Naive thymus-derived CD8-positive, alpha-beta T cell (primary cell): ENCODE measurements at regions not wholly inside any gene's neighbourhood (a gene's known extent, or its start where the extent isn't known, plus 50 kb on each side); places are given as distances from the start of the nearest gene placed in this dataset.
A peak's percentile ranks its signal among the peaks of the same experiment; 100 is the strongest.

Experiments used
- ATAC-seq, 2 donors: fragments of 150-1000 bp; cut with Tn5 transposase in 1 of 2; sonication (Bioruptor Pico), chemical (Tn5 transposase) in 1 of 2; 1 replicate in 1 of 2; 2 replicates in 1 of 2; pipeline ENCODE4 v1.10.0; 2021; ENCODE audit warnings: mild to moderate bottlenecking in 2 of 2, moderate library complexity in 2 of 2
- POLR2A ChIA-PET: fragments of 350-600 bp; sonication (Branson Sonifier 250); formaldehyde crosslinking; loops from one replicate; lab custom pipeline; 2021; ENCODE audit warnings: antibody characterized with exemption; lab: Charles Lee
- DNase-seq, 10 donors: peaks; one replicate each; pipeline versions ENCODE4 v3.0.0 to v3.0.0-alpha.2; 2020 to 2022
- H3K27ac Mint-ChIP-seq, 10 donors: one replicate each; pipeline ENCODE4 v1.8.0; 2020 to 2022; ENCODE audit warnings: mild to moderate bottlenecking in 10 of 10, mixed read lengths in 10 of 10, moderate library complexity in 4 of 10, inconsistent platforms in 1 of 10
- H3K27me3 Mint-ChIP-seq, 5 donors: one replicate each; pipeline ENCODE4 v1.8.0; 2021 to 2022; ENCODE audit warnings: mixed read lengths in 5 of 5
- H3K36me3 Mint-ChIP-seq, 3 donors: one replicate each; pipeline ENCODE4 v1.8.0; 2020 to 2022; ENCODE audit warnings: mixed read lengths in 3 of 3, mild to moderate bottlenecking in 2 of 3, inconsistent platforms in 1 of 3
- H3K4me1 Mint-ChIP-seq, 4 donors: one replicate each; pipeline ENCODE4 v1.8.0; 2021 to 2022; ENCODE audit warnings: mixed read lengths in 4 of 4
- H3K4me3 Mint-ChIP-seq, 10 donors: one replicate each; pipeline ENCODE4 v1.8.0; 2020 to 2022; ENCODE audit warnings: mild to moderate bottlenecking in 10 of 10, mixed read lengths in 10 of 10, moderate library complexity in 6 of 10, inconsistent platforms in 1 of 10
- H3K9me3 Mint-ChIP-seq, 9 donors: one replicate each; pipeline ENCODE4 v1.8.0; 2020 to 2022; ENCODE audit warnings: mixed read lengths in 9 of 9, mild to moderate bottlenecking in 3 of 9, inconsistent platforms in 1 of 9, moderate library complexity in 1 of 9

DNA sequence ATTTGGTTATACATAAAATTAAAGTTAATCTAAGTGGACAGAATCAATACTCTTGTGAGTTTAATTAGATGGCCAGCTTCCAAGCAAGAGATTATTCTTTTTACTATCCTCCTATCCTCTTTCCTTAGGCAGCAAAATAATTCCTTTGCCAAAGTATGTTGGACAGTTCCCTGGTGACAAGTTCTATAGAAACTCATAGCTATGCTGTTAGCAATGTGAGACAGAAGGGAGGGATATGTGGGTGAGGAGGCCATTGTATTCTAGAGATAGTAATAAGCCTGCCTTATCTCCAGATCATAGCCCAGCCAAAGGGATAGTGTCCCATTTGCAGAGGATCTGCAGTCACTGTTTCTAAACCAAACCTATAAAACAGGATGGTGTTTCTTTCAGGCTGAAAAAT lies 181.6 kb upstream of the HDAC9 start:
- POLR2A ChIA-PET = no interaction called here
- no peak overlapping the region for H3K4me3 Mint-ChIP-seq
- H3K9me3 Mint-ChIP-seq = no peaks in the 10 kb centered on the region
- DNase-seq (no peak), ATAC-seq (no peak)
- H3K4me1 Mint-ChIP-seq = peaks cover 0 to 38% (median under 1%) of the 10 kb centered on the region in 4 donors
- no peaks in the 10 kb centered on the region for H3K27me3 Mint-ChIP-seq
- no peaks in the 10 kb centered on the region for H3K36me3 Mint-ChIP-seq
- no peak overlapping the region for H3K27ac Mint-ChIP-seq

DNA sequence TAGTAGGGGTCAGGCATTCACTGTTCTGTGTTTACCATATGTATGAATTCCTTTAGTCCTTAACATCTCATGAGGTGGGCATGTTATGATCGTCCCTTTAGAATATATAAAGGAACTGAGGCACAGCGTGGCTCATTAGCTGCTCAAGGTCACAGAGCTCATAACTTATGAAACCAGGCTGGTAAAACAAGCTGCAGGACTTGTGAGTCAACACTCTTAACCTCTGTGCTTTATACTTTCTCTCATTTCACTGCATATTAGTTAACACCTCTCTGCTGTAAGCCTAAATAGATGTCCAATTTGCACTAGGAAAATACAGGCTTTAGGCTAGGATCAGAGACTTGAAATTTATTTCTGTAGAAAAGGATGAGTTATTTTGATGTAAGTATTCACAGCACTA lies 180.3 kb upstream of the HDAC9 start:
- no peaks in the 10 kb centered on the region for H3K9me3 Mint-ChIP-seq
- no peak for ATAC-seq
- peaks cover 0 to 44% (median under 1%) of the 10 kb centered on the region in 4 donors for H3K4me1 Mint-ChIP-seq
- no peak overlapping the region for H3K27ac Mint-ChIP-seq
- H3K4me3 Mint-ChIP-seq = no peak overlapping the region
- H3K27me3 Mint-ChIP-seq = no peaks in the 10 kb centered on the region
- no peaks in the 10 kb centered on the region for H3K36me3 Mint-ChIP-seq
- no peak for DNase-seq
- POLR2A ChIA-PET = no interaction called here

GRCh38 chr7:18317941-18318340 lies 177.6 kb upstream of the HDAC9 start:
- DNase-seq = no peak

DNA sequence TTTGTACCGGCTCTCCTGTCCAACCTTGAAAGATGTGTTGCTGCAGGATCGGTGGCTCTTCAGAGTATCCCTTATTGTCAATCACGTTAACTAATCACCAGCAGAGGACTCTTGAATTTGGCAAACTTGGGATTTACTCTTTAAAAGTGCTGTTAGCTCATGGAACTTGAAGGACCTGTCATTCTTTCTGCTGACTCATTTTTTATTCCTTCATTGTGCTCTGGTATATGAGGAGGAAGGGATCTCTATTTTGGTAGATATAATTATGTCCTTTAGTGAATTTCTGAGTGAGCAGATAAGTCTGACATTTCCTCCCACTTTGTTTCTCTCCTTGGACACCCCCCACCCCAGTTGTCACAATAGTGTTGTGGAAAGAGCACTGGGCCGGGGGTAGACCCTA lies 175.1 kb upstream of the HDAC9 start:
- H3K4me3 Mint-ChIP-seq = no peak overlapping the region
- H3K9me3 Mint-ChIP-seq = no peaks in the 10 kb centered on the region
- POLR2A ChIA-PET = no interaction called here
- H3K27me3 Mint-ChIP-seq = no peaks in the 10 kb centered on the region
- peaks cover 0 to 32% (median 0%) of the 10 kb centered on the region in 4 donors for H3K4me1 Mint-ChIP-seq
- DNase-seq = no peak
- no peak overlapping the region for H3K27ac Mint-ChIP-seq
- H3K36me3 Mint-ChIP-seq = no peaks in the 10 kb centered on the region
- ATAC-seq = no peak

More at GRCh38 chr7:18317941-18318340, 177.6 kb upstream of the HDAC9 start:
- no peak for ATAC-seq
- no peaks in the 10 kb centered on the region for H3K27me3 Mint-ChIP-seq
- H3K36me3 Mint-ChIP-seq = no peaks in the 10 kb centered on the region
- POLR2A ChIA-PET = no interaction called here
- H3K27ac Mint-ChIP-seq = no peak overlapping the region
- H3K4me3 Mint-ChIP-seq = no peak overlapping the region
- no peaks in the 10 kb centered on the region for H3K9me3 Mint-ChIP-seq
- H3K4me1 Mint-ChIP-seq = peaks cover 0 to 39% (median 0%) of the 10 kb centered on the region in 4 donors

DNA sequence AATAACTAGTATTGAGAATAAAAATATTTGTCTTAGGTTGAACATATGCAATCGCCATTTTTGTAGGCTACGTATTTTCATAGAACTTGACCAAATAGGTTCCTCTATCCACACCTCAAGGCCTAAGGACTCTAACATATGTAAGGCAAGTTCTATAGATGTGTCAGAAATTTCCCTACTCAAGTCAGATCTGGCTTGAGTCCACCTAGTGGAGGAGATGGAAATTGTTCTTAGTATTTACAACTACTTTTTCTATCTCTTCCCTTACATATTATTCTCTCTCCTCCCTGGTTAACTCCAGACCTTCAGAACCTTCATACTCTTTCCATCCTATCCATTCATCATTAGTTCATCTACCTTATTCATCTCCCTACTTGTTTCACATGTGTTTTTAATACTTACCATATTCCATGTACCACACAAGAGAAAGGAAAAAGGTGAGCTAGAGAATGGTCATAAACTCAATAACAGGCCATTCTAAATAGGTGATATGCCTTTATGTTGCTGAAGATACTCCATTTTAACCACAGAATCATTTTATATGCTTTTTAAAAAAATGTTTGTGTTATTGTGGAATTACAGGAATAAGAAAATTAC lies 174.5 kb upstream of the HDAC9 start:
- ATAC-seq (peak in 1 of 2 donors; percentile 35), DNase-seq (peak in 3 of 10 donors; percentile 6 to 22 (median 10))
- Mint-ChIP-seq H3K27ac (no peak overlapping the region), H3K9me3 (no peaks in the 10 kb centered on the region), H3K36me3 (no peaks in the 10 kb centered on the region), H3K27me3 (no peaks in the 10 kb centered on the region), H3K4me1 (peaks cover 0 to 26% (median 0%) of the 10 kb centered on the region in 4 donors), H3K4me3 (no peak overlapping the region)
- POLR2A ChIA-PET = no interaction called here

GRCh38 chr7:18330548-18330947 lies 165.0 kb upstream of the HDAC9 start:
- H3K9me3 Mint-ChIP-seq = no peaks in the 10 kb centered on the region
- H3K4me3 Mint-ChIP-seq = peak overlapping the region in 1 of 10 donors; percentile 55
- H3K27me3 Mint-ChIP-seq = peaks cover 0 to 4% (median 2%) of the 10 kb centered on the region in 5 donors
- no peaks in the 10 kb centered on the region for H3K36me3 Mint-ChIP-seq
- peak overlapping the region in 2 of 10 donors; percentile 1 to 46 for H3K27ac Mint-ChIP-seq
- POLR2A ChIA-PET = no interaction called here
- peaks cover 0 to 32% (median 0%) of the 10 kb centered on the region in 4 donors for H3K4me1 Mint-ChIP-seq
- ATAC-seq (no peak), DNase-seq (no peak)

DNA sequence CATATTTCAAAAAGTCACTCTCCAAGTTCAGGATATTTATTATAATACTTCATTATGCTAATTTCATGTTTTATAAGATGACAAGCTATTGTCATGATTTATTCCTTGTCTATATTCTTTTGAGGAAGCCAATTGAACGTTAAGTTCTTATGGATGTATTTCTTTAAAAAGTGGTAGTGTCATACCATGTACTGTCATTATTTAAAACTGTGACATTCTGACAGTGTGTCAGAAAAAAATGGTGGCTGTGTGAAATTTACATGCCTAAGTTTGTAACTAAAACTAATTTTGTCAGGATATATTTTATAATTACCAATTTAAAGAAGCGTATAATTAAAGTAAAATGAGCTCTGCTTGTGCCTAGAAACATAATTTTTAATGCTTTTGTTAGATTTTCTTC lies 158.9 kb upstream of the HDAC9 start:
- no peak overlapping the region for H3K4me3 Mint-ChIP-seq
- POLR2A ChIA-PET = no interaction called here
- H3K9me3 Mint-ChIP-seq = peaks cover 0 to 18% (median 2%) of the 10 kb centered on the region in 9 donors
- no peak overlapping the region for H3K27ac Mint-ChIP-seq
- H3K36me3 Mint-ChIP-seq = peaks cover 0 to 13% (median 5%) of the 10 kb centered on the region in 3 donors
- peaks cover 0 to 36% (median 0%) of the 10 kb centered on the region in 4 donors for H3K4me1 Mint-ChIP-seq
- peaks cover 0 to 6% (median 0%) of the 10 kb centered on the region in 5 donors for H3K27me3 Mint-ChIP-seq
- ATAC-seq (no peak), DNase-seq (no peak)

DNA sequence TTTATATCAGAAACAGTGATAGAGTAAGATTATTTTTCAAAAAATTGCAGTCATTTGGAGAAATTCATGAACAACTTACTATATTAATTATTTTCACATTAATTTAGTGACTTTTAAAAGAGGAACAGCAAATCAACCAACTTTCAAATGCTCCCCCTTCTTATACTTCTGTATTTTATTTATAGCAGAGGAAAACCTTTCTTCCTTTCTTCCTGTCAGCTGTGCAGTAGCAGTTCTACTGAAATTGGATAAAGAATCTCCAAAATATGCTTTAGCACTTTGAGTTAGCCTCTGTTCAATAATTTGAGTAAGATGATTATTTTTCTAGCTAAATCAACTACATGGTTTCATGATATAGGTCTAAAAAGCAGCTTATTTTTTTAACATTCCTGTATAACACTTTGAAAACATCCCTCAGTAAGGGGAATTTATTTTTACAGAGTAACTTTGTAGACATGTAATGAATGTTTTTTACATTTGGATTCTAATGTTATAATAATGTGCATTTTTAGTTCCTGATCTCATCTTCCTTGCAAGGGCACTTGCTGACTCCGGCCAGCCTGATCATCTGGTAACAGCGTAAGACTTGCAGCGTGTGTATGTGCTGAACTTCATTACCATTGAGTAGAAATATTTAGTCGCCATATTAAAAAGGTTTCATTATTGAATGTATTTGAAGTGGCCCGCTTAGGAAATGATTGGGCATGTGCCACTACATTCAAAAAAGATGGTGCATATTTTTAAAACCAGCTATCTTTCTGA lies 158.3 kb upstream of the HDAC9 start:
- ATAC-seq (no peak), DNase-seq (no peak)
- no peak overlapping the region for H3K27ac Mint-ChIP-seq
- POLR2A ChIA-PET = no interaction called here
- peaks cover 0 to 24% (median 2%) of the 10 kb centered on the region in 9 donors for H3K9me3 Mint-ChIP-seq
- H3K4me3 Mint-ChIP-seq = peak overlapping the region in 1 of 10 donors; percentile 33
- peaks cover 0 to 9% (median 0%) of the 10 kb centered on the region in 5 donors for H3K27me3 Mint-ChIP-seq
- H3K36me3 Mint-ChIP-seq = peaks cover 0 to 19% (median 5%) of the 10 kb centered on the region in 3 donors
- H3K4me1 Mint-ChIP-seq = peaks cover 0 to 39% (median 0%) of the 10 kb centered on the region in 4 donors

DNA sequence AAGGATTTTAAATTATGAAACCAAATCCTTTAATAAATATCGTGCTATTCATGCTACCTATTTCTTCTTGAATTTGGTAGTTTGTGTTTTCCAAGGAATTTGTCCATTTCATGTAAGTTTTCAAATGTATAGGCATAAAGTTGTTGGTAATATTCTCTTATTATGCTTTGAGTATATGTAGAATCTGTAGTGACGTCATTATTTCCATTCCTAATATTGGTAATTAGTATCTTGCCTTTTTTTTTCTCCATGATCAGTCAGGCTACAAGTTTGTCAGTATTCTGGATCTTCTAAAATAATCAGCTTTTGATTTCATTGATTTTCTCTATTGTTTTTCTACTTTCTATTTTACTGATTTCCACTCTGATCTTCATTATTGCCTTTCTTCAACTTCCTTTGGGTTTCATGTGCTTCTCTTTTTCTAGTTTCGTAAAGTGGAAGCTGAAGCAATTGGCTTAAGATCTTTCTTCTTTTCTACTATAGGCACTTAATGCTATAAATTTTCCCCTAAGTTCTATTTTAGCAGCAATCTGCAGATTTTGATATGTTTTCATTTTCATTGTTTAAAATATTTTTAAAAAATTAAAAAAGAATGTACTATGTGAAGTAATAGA lies 156.5 kb upstream of the HDAC9 start:
- Mint-ChIP-seq H3K27me3 (peaks cover 0 to 10% (median 0%) of the 10 kb centered on the region in 5 donors), H3K9me3 (peaks cover 0 to 24% (median 2%) of the 10 kb centered on the region in 9 donors), H3K27ac (peak overlapping the region in 2 of 10 donors; percentile 17 to 23), H3K4me3 (no peak overlapping the region), H3K36me3 (peaks cover 0 to 20% (median 5%) of the 10 kb centered on the region in 3 donors), H3K4me1 (peaks cover 0 to 39% (median 0%) of the 10 kb centered on the region in 4 donors)
- POLR2A ChIA-PET = no interaction called here
- DNase-seq = no peak
- ATAC-seq = no peak

DNA sequence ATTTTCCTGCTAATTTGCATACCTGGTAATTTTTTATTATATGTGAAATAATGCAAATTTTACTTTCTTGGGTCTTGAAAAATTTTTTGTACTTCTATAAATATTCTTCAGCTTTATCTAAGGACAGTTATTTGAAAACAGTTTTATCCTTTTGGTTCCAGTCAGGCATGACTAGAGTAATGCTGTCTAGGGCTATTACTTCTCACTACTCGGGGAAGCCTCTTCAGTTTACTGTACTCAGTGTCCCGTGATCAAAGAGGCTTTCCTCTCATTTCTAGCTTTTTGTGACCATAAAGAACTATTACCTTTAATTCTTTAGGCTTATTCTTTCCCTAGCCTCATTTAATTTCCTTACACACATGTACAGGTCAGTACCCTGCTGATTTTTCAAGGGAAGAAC lies 153.8 kb upstream of the HDAC9 start:
- Mint-ChIP-seq H3K27me3 (peaks cover 0 to 10% (median 2%) of the 10 kb centered on the region in 5 donors), H3K4me3 (peak overlapping the region in 1 of 10 donors; percentile 2), H3K9me3 (peaks cover 0 to 24% (median 2%) of the 10 kb centered on the region in 9 donors), H3K36me3 (peaks cover 0 to 20% (median 5%) of the 10 kb centered on the region in 3 donors), H3K27ac (no peak overlapping the region), H3K4me1 (peaks cover 0 to 34% (median 0%) of the 10 kb centered on the region in 4 donors)
- ATAC-seq = no peak
- DNase-seq = no peak
- POLR2A ChIA-PET = no interaction called here

DNA sequence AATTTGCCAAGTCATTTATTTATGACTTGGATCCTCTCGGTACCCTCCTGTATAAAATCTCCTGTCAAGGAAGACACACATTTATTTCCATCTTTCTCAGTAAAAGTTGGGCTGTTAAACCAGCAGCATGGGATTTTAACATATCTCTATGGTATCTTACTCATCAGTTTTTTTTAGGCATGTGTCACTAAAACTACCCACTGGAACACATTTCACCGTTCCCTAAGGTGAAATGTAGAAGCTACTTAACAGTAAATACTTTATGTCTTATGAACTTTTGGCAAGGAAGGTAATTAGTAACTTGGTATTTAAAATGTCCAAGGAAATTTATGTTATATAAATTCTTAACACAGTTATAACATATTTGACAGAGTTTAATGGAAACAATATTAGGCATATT lies 152.5 kb upstream of the HDAC9 start:
- DNase-seq (no peak), ATAC-seq (no peak)
- no peak overlapping the region for H3K4me3 Mint-ChIP-seq
- POLR2A ChIA-PET = no interaction called here
- peaks cover 0 to 24% (median 2%) of the 10 kb centered on the region in 9 donors for H3K9me3 Mint-ChIP-seq
- H3K36me3 Mint-ChIP-seq = peaks cover 0 to 20% (median 5%) of the 10 kb centered on the region in 3 donors
- H3K27ac Mint-ChIP-seq = no peak overlapping the region
- peaks cover 0 to 10% (median 2%) of the 10 kb centered on the region in 5 donors for H3K27me3 Mint-ChIP-seq
- peaks cover 0 to 30% (median 0%) of the 10 kb centered on the region in 4 donors for H3K4me1 Mint-ChIP-seq

- DNase-seq (no peak), ATAC-seq (no peak)
- Mint-ChIP-seq H3K4me3 (no peak overlapping the region), H3K4me1 (peaks cover 0 to 21% (median 0%) of the 10 kb centered on the region in 4 donors), H3K27me3 (peaks cover 0 to 10% (median 2%) of the 10 kb centered on the region in 5 donors), H3K9me3 (peaks cover 0 to 24% (median 2%) of the 10 kb centered on the region in 9 donors), H3K36me3 (peaks cover 0 to 20% (median 5%) of the 10 kb centered on the region in 3 donors), H3K27ac (no peak overlapping the region)
- POLR2A ChIA-PET = no interaction called here
These were observed 151.0 kb upstream of the HDAC9 start for GRCh38 chr7:18344536-18344935.
